K562 (cell line): ENCODE measurements at regions not wholly inside any gene's neighbourhood (a gene's known extent, or its start where the extent isn't known, plus 50 kb on each side); places are given as distances from the start of the nearest gene placed in this dataset.

Experiments used
- ATAC-seq: fragments of 200-7000 bp; cut with Tn5 transposase; 3 replicates; pipeline ENCODE4 v1.9.1; 2020; ENCODE audit warnings: moderate library complexity
- BruUV-seq: library from RNA; stranded (reverse); fragments of 400-500 nt; replicated peaks from 2 replicates; lab custom pipeline; 2021; lab: Mats Ljungman, UMichigan
- CTCF ChIA-PET: fragments of 300-600 bp; formaldehyde crosslinking; extraction: SDS; loops from one replicate; lab custom pipeline; 2021; ENCODE audit warnings: low intra/inter-chr PET ratio; lab: Yijun Ruan, JAX
- POLR2A ChIA-PET: fragments of 300-600, 350-650 bp; sonication (Branson Sonifier 250); formaldehyde crosslinking; extraction: SDS; loops from one replicate; lab custom pipeline; 2021; ENCODE audit warnings: antibody characterized with exemption, inconsistent platforms; lab: Yijun Ruan, JAX
- DNase-seq, 4 experiments: peaks; one replicate each; pipeline versions ENCODE4 v3.0.0 to v3.0.0-alpha.2; 2011 to 2018; ENCODE audit warnings: low spot score in 3 of 4, mixed read lengths in 3 of 4; ENCODE audit errors: extremely low read depth in 1 of 4
- FAIRE-seq: peaks from 2 replicates; lab custom pipeline; 2011; peaks lifted over from hg19 to GRCh38; lab: Jason Lieb, UNC
- H2AFZ ChIP-seq: 2 replicates; pipeline ENCODE4 v1.6.0; 2011; ENCODE audit warnings: low read depth, low read length, control low read depth, inconsistent platforms
- H3K27ac ChIP-seq: fragments of 200-600 bp; 3 replicates; pipeline ENCODE4 v1.8.0; 2011; ENCODE audit warnings: low read depth, mild to moderate bottlenecking, control low read depth, inconsistent platforms, low read length, moderate library complexity, mixed read lengths; ENCODE audit errors: extremely low read depth
- H3K27me3 ChIP-seq, 2 experiments: fragments of 300-600 bp in 1 of 2; 2 replicates in 1 of 2; 3 replicates in 1 of 2; pipeline versions ENCODE4 v1.6.0 to v1.8.0; 2011; ENCODE audit warnings: inconsistent platforms in 2 of 2, low read length in 2 of 2, mild to moderate bottlenecking in 1 of 2, mixed read lengths in 1 of 2, moderate library complexity in 1 of 2; ENCODE audit not compliant: control insufficient read depth in 2 of 2, insufficient read depth in 2 of 2
- H3K36me3 ChIP-seq: fragments of 300-600 bp; 3 replicates; pipeline ENCODE4 v1.8.0; 2011; ENCODE audit warnings: mild to moderate bottlenecking, low read length, inconsistent platforms; ENCODE audit not compliant: control insufficient read depth, insufficient read depth
- H3K4me1 ChIP-seq, 2 experiments: fragments of 200-600 bp in 1 of 2; replicated peaks in 1 of 2; 2 replicates in 1 of 2; 3 replicates in 1 of 2; pipeline versions ENCODE4 v1.5.1 to v1.8.0; 2011; ENCODE audit warnings: inconsistent platforms in 2 of 2, low read length in 2 of 2, mild to moderate bottlenecking in 1 of 2, mixed read lengths in 1 of 2, moderate library complexity in 1 of 2; ENCODE audit not compliant: control insufficient read depth in 2 of 2, insufficient read depth in 2 of 2
- H3K4me2 ChIP-seq: 2 replicates; pipeline ENCODE4 v1.6.1; 2011; ENCODE audit warnings: low read length, control low read depth, inconsistent platforms, mixed read lengths; ENCODE audit not compliant: insufficient read depth
- H3K4me3 ChIP-seq: fragments of 200-600 bp; sonication (generic), shearing (Covaris generic); 2 replicates; pipeline ENCODE4 v1.5.1; 2016; ENCODE audit warnings: control low read depth, inconsistent platforms
- H3K79me2 ChIP-seq: fragments of 200-600 bp; 3 replicates; pipeline ENCODE4 v1.8.0; 2011; ENCODE audit warnings: low read length, inconsistent platforms; ENCODE audit not compliant: control insufficient read depth, insufficient read depth
- H3K9ac ChIP-seq, 2 experiments: 2 replicates each; pipeline versions ENCODE4 v1.6.0 to v1.6.1; 2011; ENCODE audit warnings: low read depth in 2 of 2, low read length in 2 of 2, control low read depth in 1 of 2, inconsistent platforms in 1 of 2, mild to moderate bottlenecking in 1 of 2, mixed read lengths in 1 of 2; ENCODE audit not compliant: insufficient read depth in 1 of 2
- H3K9me1 ChIP-seq: one replicate; pipeline ENCODE4 v1.6.0; 2011; ENCODE audit warnings: inconsistent platforms, mild to moderate bottlenecking, low read length, moderate library complexity; ENCODE audit not compliant: control insufficient read depth, insufficient read depth
- H3K9me3 ChIP-seq: replicated peaks from 2 replicates; pipeline ENCODE4 v1.5.1; 2011; ENCODE audit warnings: low read depth, low read length, inconsistent platforms; ENCODE audit not compliant: control insufficient read depth, insufficient read depth
- H4K20me1 ChIP-seq: replicated peaks from 2 replicates; pipeline ENCODE4 v1.6.1; 2011; ENCODE audit warnings: low read length, inconsistent platforms, mixed read lengths; ENCODE audit not compliant: control insufficient read depth, insufficient read depth
- CHCHD3 ChIP-seq: fragments of 250-450 bp; sonication (Bioruptor Pico); IDR thresholded peaks from 2 replicates; pipeline ENCODE4 v2.1.2; 2022; ENCODE audit warnings: mild to moderate bottlenecking
- CREB5 ChIP-seq: fragments of 250-450 bp; sonication (Bioruptor Pico); IDR thresholded peaks from 2 replicates; pipeline ENCODE4 v1.5.0; 2020; ENCODE audit warnings: mild to moderate bottlenecking
- DPF2 ChIP-seq: fragments of 450-650 bp; IDR thresholded peaks from 2 replicates; pipeline ENCODE4 v1.6.1; 2016
- GATAD2A ChIP-seq: fragments of 450-650 bp; IDR thresholded peaks from 2 replicates; pipeline ENCODE4 v1.6.1; 2017
- HBP1 ChIP-seq: fragments of 450-650 bp; formaldehyde crosslinking; IDR thresholded peaks from 2 replicates; pipeline ENCODE4 v1.4.0; 2022; ENCODE audit warnings: missing genetic modification characterization
- KDM1A ChIP-seq, 2 experiments: fragments of 450-650 bp; IDR thresholded peaks; 2 replicates each; pipeline ENCODE4 v1.6.1; 2016; ENCODE audit warnings: mild to moderate bottlenecking in 2 of 2
- MIER1 ChIP-seq: fragments of 450-650 bp; IDR thresholded peaks from 2 replicates; pipeline ENCODE4 v1.6.1; 2016; ENCODE audit warnings: antibody characterized with exemption, mild to moderate bottlenecking, low read depth
- MTA1 ChIP-seq: fragments of 450-650 bp; IDR thresholded peaks from 2 replicates; pipeline ENCODE4 v1.6.1; 2017; ENCODE audit warnings: borderline replicate concordance
- RB1 ChIP-seq: fragments of 450-650 bp; IDR thresholded peaks from 2 replicates; pipeline ENCODE4 v1.6.1; 2017; ENCODE audit warnings: low read depth, mild to moderate bottlenecking
- RBM25 ChIP-seq: fragments of 200-400 bp; formaldehyde crosslinking; IDR thresholded peaks from 2 replicates; pipeline ENCODE4 v1.6.1; 2018; ENCODE audit warnings: low read length, low read depth, moderate library complexity; ENCODE audit not compliant: severe bottlenecking
- SAP30 ChIP-seq: fragments of 200-600 bp; sonication (generic); IDR thresholded peaks from 2 replicates; pipeline ENCODE4 v1.6.1; 2012; ENCODE audit warnings: borderline replicate concordance, low read depth, mild to moderate bottlenecking, moderate library complexity, low read length, control low read depth, inconsistent platforms; ENCODE audit not compliant: insufficient read depth, poor library complexity, severe bottlenecking
- ZNF316 ChIP-seq: fragments of 450-650 bp; IDR thresholded peaks from 2 replicates; pipeline ENCODE4 v1.6.1; 2016
- WGBS: fragments of 100-300 bp; shearing (Covaris generic); methylation state at CpG from one replicate; pipeline ENCODE4 v1.1.6; 2016; ENCODE audit warnings: low coverage, mixed read lengths; ENCODE audit not compliant: insufficient coverage; ENCODE audit errors: missing lambda C conversion rate; 5-methylcytosine and 5-hydroxymethylcytosine counted together
- in situ Hi-C: fragments of 300-500 bp; cut with MboI; formaldehyde crosslinking; loops from 4 replicates; pipeline ENCODE4 v1.15.0; 2018; ENCODE audit warnings: inconsistent platforms, mixed read lengths
- intact Hi-C: fragments of 100-400 bp; cut with micrococcal nuclease; formaldehyde crosslinking; loops from 2 replicates; pipeline ENCODE4 v1.14.2; 2022

GRCh38 chr9:12502520-12502919, 190.7 kb upstream of the TYRP1 start:
- H3K9ac ChIP-seq, result no peak overlapping the region
- TF ChIP-seq ZNF316, result 0 out of 2 replicates have a peak, but pooled peaks have one; percentile 9
- TF ChIP-seq SAP30, result no peak
- H3K9me1 ChIP-seq, result no peaks in the 10 kb centered on the region
- intact Hi-C loops (no loop called here), in situ Hi-C loops (no loop called here)
- no peaks in the 10 kb centered on the region for H3K27me3 ChIP-seq
- ATAC-seq (no peak), DNase-seq (no peak), FAIRE-seq (no peak)
- POLR2A ChIA-PET, result no interaction called here
- no peaks in the 10 kb centered on the region for H3K4me1 ChIP-seq
- H4K20me1 ChIP-seq, result no peaks in the 10 kb centered on the region
- no peaks in the 10 kb centered on the region for H3K79me2 ChIP-seq
- H3K4me2 ChIP-seq, result no peak overlapping the region
- no TSS peak for BruUV-seq
- H3K27ac ChIP-seq, result no peak overlapping the region
- H3K4me3 ChIP-seq, result no peak overlapping the region
- H3K36me3 ChIP-seq, result no peaks in the 10 kb centered on the region
- CTCF ChIA-PET, result no interaction called here
- no peak overlapping the region for H2AFZ ChIP-seq
- WGBS, result 0% methylated on average over 3 of the region's 4 CpGs
- H3K9me3 ChIP-seq, result no peaks in the 10 kb centered on the region

GRCh38 chr9:12503606-12504122, 189.5 kb upstream of the TYRP1 start:
- BruUV-seq, result no TSS peak
- POLR2A ChIA-PET, result no interaction called here
- TF ChIP-seq RB1, result no peak
- TF ChIP-seq KDM1A (IDR thresholded peaks at IDR 0.05), result no peak
- TF ChIP-seq DPF2, result no peak
- no peak for TF ChIP-seq RBM25
- no peak for TF ChIP-seq GATAD2A
- no peak for TF ChIP-seq CREB5 (CRISPR knock-in tag)
- TF ChIP-seq CHCHD3, result no peak
- TF ChIP-seq HBP1 (CRISPR knock-in tag), result no peak
- no peak for TF ChIP-seq MIER1
- TF ChIP-seq MTA1, result no peak
- no peak overlapping the region for H3K9ac ChIP-seq
- FAIRE-seq (no peak), DNase-seq (no peak), ATAC-seq (no peak)
- no peaks in the 10 kb centered on the region for H3K36me3 ChIP-seq
- H3K4me3 ChIP-seq, result no peak overlapping the region
- H3K27ac ChIP-seq, result no peak overlapping the region
- no peaks in the 10 kb centered on the region for H3K27me3 ChIP-seq
- no peaks in the 10 kb centered on the region for H3K4me1 ChIP-seq
- no peaks in the 10 kb centered on the region for H4K20me1 ChIP-seq
- H3K9me1 ChIP-seq, result no peaks in the 10 kb centered on the region
- H3K79me2 ChIP-seq, result no peaks in the 10 kb centered on the region
- H3K4me2 ChIP-seq, result no peak overlapping the region
- intact Hi-C loops, result no loop called here
- in situ Hi-C loops, result no loop called here
- CTCF ChIA-PET, result no interaction called here
- no peaks in the 10 kb centered on the region for H3K9me3 ChIP-seq
- 0% methylated on average over 2 of the region's 2 CpGs for WGBS
- H2AFZ ChIP-seq, result no peak overlapping the region
